T-helper 9 cell (primary cell): ENCODE measurements at regions not wholly inside any gene's neighbourhood (a gene's known extent, or its start where the extent isn't known, plus 50 kb on each side); places are given as distances from the start of the nearest gene placed in this dataset.
"Not testable (repeated sequence)": the region's sequence is repeated elsewhere in the genome, so short reads cannot be mapped to it uniquely, and the experiment has no call there.

Experiments
- DNase-seq: peaks from one replicate; pipeline ENCODE4 v3.0.0-alpha.2; 2020

GRCh38 chr7:148472406-148472805, 118.2 kb upstream of the C7orf33 start:
- no peak for DNase-seq

GRCh38 chr7:148473703-148474480, 116.7 kb upstream of the C7orf33 start:
- DNase-seq: no peak

GRCh38 chr7:148474481-148475025, 116.0 kb upstream of the C7orf33 start:
- no peak for DNase-seq

- DNase-seq: no peak
Observed at GRCh38 chr7:148478551-148478950, 112.0 kb upstream of the C7orf33 start.

GRCh38 chr7:148480479-148481146, 110.0 kb upstream of the C7orf33 start:
- no peak for DNase-seq

- no peak for DNase-seq
Observed at GRCh38 chr7:148481147-148481526, 109.4 kb upstream of the C7orf33 start.

- no peak for DNase-seq
Observed at GRCh38 chr7:148481971-148482626, 108.5 kb upstream of the C7orf33 start.

- DNase-seq: no peak
Observed at GRCh38 chr7:148483515-148484308, 106.9 kb upstream of the C7orf33 start.

- DNase-seq: no peak
Observed at GRCh38 chr7:148484486-148484885, 106.1 kb upstream of the C7orf33 start.

GRCh38 chr7:148485618-148486017, 104.9 kb upstream of the C7orf33 start:
- no peak for DNase-seq

- no peak for DNase-seq
Observed at GRCh38 chr7:148486937-148487336, 103.6 kb upstream of the C7orf33 start.

- no peak for DNase-seq
Observed at GRCh38 chr7:148487912-148488311, 102.7 kb upstream of the C7orf33 start.

- DNase-seq: no peak
Observed at GRCh38 chr7:148489678-148490077, 100.9 kb upstream of the C7orf33 start.

GRCh38 chr7:148492157-148492860, 98.3 kb upstream of the C7orf33 start:
- no peak for DNase-seq

GRCh38 chr7:148495605-148496004, 95.0 kb upstream of the C7orf33 start:
- no peak for DNase-seq

GRCh38 chr7:148500978-148501377, 89.6 kb upstream of the C7orf33 start:
- DNase-seq: no peak

- no peak for DNase-seq
Observed at GRCh38 chr7:148503900-148504487, 86.6 kb upstream of the C7orf33 start.

- no peak for DNase-seq
Observed at GRCh38 chr7:148505645-148506375, 84.8 kb upstream of the C7orf33 start.

GRCh38 chr7:148507064-148507573, 83.4 kb upstream of the C7orf33 start:
- not testable (repeated sequence) for DNase-seq

GRCh38 chr7:148507787-148508186, 82.8 kb upstream of the C7orf33 start:
- DNase-seq: no peak

- DNase-seq: no peak
Observed at GRCh38 chr7:148514236-148514635, 76.3 kb upstream of the C7orf33 start.
